Chondrocyte (in vitro differentiated cells): ENCODE measurements at regions not wholly inside any gene's neighbourhood (a gene's known extent, or its start where the extent isn't known, plus 50 kb on each side); places are given as distances from the start of the nearest gene placed in this dataset.
A peak's percentile ranks its signal among the peaks of the same experiment; 100 is the strongest.

Experiments used
- DNase-seq: peaks from one replicate; pipeline ENCODE4 v3.0.0; 2021; ENCODE audit warnings: mixed read lengths, low spot score
- H3K27ac Mint-ChIP-seq: one replicate; pipeline ENCODE4 v1.8.0; 2021; ENCODE audit warnings: mild to moderate bottlenecking, moderate library complexity, mixed read lengths; ENCODE audit not compliant: unreplicated experiment
- H3K27me3 Mint-ChIP-seq: 2 replicates; pipeline ENCODE4 v1.8.0; 2021; ENCODE audit warnings: low read depth, mixed read lengths
- H3K36me3 Mint-ChIP-seq: 2 replicates; pipeline ENCODE4 v1.8.0; 2021; ENCODE audit warnings: low read depth, mixed read lengths
- H3K4me1 Mint-ChIP-seq: 2 replicates; pipeline ENCODE4 v1.8.0; 2021; ENCODE audit warnings: low read depth, mild to moderate bottlenecking, mixed read lengths
- H3K4me3 Mint-ChIP-seq: one replicate; pipeline ENCODE4 v1.8.0; 2021; ENCODE audit warnings: mild to moderate bottlenecking, moderate library complexity, mixed read lengths; ENCODE audit not compliant: unreplicated experiment
- H3K9me3 Mint-ChIP-seq: 2 replicates; pipeline ENCODE4 v1.8.0; 2021; ENCODE audit warnings: low read depth, mixed read lengths
- TF ChIP-seq, protein P1 (sequence below): fragments of 200-600 bp; sonication (generic); IDR thresholded peaks from 2 replicates; pipeline ENCODE4 v1.5.0; 2021; ENCODE audit warnings: antibody characterized with exemption, mild to moderate bottlenecking, moderate library complexity

DNA sequence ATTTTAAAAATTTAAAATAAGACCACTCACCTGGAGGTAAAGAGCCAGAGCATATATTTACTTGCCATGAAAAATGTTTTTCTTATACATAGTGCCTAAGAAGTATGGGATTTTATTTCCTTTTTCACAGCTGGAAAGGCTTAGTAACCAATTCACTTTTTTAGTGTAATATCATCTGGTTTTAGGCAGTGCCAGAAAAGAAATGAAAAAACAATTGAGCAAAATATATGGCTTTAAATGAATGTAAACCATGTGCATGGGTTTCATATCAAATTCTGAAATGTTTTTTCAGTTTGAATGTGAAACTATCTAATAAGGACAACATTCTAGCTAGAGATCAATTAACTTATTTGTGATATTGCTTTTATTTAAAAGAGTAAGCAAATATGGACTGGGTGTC, 672.4 kb upstream of the ADAMTS5 start:
- no peaks in the 10 kb centered on the region for H3K36me3 Mint-ChIP-seq
- no peak for DNase-seq
- TF ChIP-seq, protein P1, sequence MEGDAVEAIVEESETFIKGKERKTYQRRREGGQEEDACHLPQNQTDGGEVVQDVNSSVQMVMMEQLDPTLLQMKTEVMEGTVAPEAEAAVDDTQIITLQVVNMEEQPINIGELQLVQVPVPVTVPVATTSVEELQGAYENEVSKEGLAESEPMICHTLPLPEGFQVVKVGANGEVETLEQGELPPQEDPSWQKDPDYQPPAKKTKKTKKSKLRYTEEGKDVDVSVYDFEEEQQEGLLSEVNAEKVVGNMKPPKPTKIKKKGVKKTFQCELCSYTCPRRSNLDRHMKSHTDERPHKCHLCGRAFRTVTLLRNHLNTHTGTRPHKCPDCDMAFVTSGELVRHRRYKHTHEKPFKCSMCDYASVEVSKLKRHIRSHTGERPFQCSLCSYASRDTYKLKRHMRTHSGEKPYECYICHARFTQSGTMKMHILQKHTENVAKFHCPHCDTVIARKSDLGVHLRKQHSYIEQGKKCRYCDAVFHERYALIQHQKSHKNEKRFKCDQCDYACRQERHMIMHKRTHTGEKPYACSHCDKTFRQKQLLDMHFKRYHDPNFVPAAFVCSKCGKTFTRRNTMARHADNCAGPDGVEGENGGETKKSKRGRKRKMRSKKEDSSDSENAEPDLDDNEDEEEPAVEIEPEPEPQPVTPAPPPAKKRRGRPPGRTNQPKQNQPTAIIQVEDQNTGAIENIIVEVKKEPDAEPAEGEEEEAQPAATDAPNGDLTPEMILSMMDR = no peak
- no peak overlapping the region for H3K4me3 Mint-ChIP-seq
- peaks cover 9% of the 10 kb centered on the region for H3K4me1 Mint-ChIP-seq
- no peak overlapping the region for H3K27ac Mint-ChIP-seq
- H3K27me3 Mint-ChIP-seq = no peaks in the 10 kb centered on the region
- H3K9me3 Mint-ChIP-seq = peaks cover 11% of the 10 kb centered on the region

DNA sequence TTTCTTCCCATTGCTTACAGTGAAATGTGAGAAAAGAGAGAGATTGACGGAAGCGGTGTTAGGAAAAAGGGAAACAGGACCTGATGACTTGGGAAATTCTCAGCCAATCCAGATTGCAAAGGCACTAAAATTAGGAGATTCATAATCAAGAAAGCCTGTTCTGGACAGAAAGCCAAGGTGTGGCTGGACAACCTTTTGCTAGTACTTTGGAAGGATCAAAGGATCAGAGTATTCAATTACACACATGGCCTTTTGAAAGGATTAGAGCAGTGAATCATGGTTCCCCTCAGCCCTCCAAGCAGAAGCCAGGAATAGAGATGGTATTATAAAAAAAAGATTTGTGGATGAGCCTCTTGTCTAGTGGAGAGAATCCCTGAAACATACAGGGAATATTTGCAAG, 669.8 kb upstream of the ADAMTS5 start:
- TF ChIP-seq, protein P1 = no peak

DNA sequence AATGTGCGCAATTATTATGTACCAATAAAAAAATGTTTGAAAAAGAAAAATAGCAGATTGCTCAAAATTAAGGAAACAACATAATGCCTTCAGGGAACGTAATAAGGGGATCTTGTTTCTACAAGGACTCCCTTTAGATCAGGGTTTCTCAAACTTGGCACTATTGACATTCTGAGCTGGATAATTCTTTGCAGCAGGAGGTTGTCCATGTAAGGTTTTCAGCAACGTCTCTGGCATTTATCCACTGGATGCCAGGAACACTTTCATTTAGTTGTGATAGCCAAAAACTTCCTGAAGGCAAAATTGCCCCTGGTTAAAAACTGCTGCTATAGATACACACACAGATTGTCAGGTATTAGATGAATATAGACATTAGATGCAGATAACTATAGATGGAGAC, 666.7 kb upstream of the ADAMTS5 start:
- Mint-ChIP-seq H3K27me3 (no peaks in the 10 kb centered on the region), H3K4me1 (peaks cover 32% of the 10 kb centered on the region), H3K27ac (no peak overlapping the region), H3K4me3 (no peak overlapping the region), H3K36me3 (no peaks in the 10 kb centered on the region), H3K9me3 (peaks cover 9% of the 10 kb centered on the region)
- TF ChIP-seq, protein P1 = no peak
- DNase-seq = no peak

More for the DNA sequence above, 669.8 kb upstream of the ADAMTS5 start:
- Mint-ChIP-seq H3K4me1 (peaks cover 19% of the 10 kb centered on the region), H3K27me3 (no peaks in the 10 kb centered on the region), H3K27ac (no peak overlapping the region), H3K36me3 (no peaks in the 10 kb centered on the region), H3K4me3 (no peak overlapping the region), H3K9me3 (peaks cover 11% of the 10 kb centered on the region)
- DNase-seq = no peak

DNA sequence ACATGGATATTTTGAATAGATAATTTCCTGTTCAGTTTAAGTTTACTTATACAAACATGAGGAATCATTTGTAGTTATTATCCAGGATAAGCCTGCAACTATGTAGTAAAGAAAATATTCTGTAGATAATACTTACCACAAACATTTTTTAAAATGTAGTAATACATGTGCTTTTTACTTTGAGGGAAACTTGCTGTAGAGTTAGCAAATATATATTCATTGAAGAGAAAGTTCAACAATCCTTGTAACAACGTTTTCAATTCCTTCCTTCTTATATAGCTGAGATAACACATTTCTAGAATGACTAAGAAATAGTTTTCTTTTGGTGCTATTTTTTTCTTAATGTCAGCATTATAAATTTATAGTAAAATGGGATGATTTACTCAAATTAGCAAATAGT, 664.6 kb upstream of the ADAMTS5 start:
- Mint-ChIP-seq H3K9me3 (peaks cover 3% of the 10 kb centered on the region), H3K4me1 (peaks cover 27% of the 10 kb centered on the region), H3K4me3 (no peak overlapping the region), H3K27ac (peak overlapping the region; percentile 12), H3K36me3 (no peaks in the 10 kb centered on the region), H3K27me3 (no peaks in the 10 kb centered on the region)
- TF ChIP-seq, protein P1 = no peak
- no peak for DNase-seq

DNA sequence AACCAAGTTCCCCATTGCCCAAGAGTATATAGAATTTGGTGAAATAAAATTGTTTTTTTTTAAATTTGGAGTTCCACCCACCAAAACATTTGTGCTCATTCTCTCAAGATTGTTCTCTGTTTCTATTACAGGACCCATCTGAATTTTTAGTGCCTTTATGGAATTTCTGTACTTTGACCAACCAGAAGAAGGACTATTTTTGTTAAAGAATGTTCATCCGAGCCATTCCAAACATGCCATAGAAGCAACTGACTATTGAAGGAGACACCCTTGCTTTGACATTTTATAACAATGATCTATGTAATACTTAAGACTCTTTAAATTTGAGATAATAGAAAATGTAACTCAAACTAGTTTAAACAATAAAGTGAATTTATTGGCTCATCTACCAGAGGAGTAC, 655.7 kb upstream of the ADAMTS5 start:
- peaks cover 4% of the 10 kb centered on the region for H3K36me3 Mint-ChIP-seq

More for the DNA sequence above, 655.7 kb upstream of the ADAMTS5 start:
- TF ChIP-seq, protein P1 = no peak
- Mint-ChIP-seq H3K4me1 (peaks cover 21% of the 10 kb centered on the region), H3K27me3 (no peaks in the 10 kb centered on the region), H3K9me3 (peaks cover 9% of the 10 kb centered on the region), H3K27ac (peak overlapping the region; percentile 30), H3K4me3 (no peak overlapping the region)
- no peak for DNase-seq
